BJ (cell line): ENCODE measurements at regions not wholly inside any gene's neighbourhood (a gene's known extent, or its start where the extent isn't known, plus 50 kb on each side); places are given as distances from the start of the nearest gene placed in this dataset.

Source experiments
- CTCF ChIA-PET: fragments of 350-600 bp; formaldehyde crosslinking; extraction: SDS; loops from one replicate; lab custom pipeline; 2021; ENCODE audit warnings: antibody characterized with exemption, inconsistent platforms; lab: Yijun Ruan, JAX
- POLR2A ChIA-PET: fragments of 300-600 bp; sonication (Branson Sonifier 250); formaldehyde crosslinking; extraction: SDS; loops from one replicate; lab custom pipeline; 2021; ENCODE audit warnings: antibody characterized with exemption; lab: Charles Lee
- DNase-seq: peaks from one replicate; pipeline ENCODE4 v3.0.0-alpha.2; 2011; ENCODE audit warnings: low read depth
- H3K27me3 ChIP-seq: 2 replicates; pipeline ENCODE4 v1.6.0; 2011; ENCODE audit warnings: low read length; ENCODE audit not compliant: control insufficient read depth, insufficient read depth
- H3K36me3 ChIP-seq: 2 replicates; pipeline ENCODE4 v1.5.1; 2011; ENCODE audit warnings: low read length; ENCODE audit not compliant: control insufficient read depth, insufficient read depth
- H3K4me3 ChIP-seq: 2 replicates; pipeline ENCODE4 v1.5.1; 2011; ENCODE audit warnings: low read depth, mild to moderate bottlenecking, control low read depth, low read length
- TF ChIP-seq, protein P1 (sequence below): IDR thresholded peaks from 2 replicates; pipeline ENCODE4 v1.5.1; 2011; ENCODE audit warnings: low read depth, mild to moderate bottlenecking, control low read depth, inconsistent platforms, low read length, moderate library complexity; ENCODE audit not compliant: insufficient read depth

GRCh38 chr1:228851193-228851592 lies 115.9 kb downstream of the RHOU start:
- no peak for DNase-seq
- CTCF ChIA-PET: no interaction called here
- POLR2A ChIA-PET: no interaction called here
- TF ChIP-seq, protein P1, sequence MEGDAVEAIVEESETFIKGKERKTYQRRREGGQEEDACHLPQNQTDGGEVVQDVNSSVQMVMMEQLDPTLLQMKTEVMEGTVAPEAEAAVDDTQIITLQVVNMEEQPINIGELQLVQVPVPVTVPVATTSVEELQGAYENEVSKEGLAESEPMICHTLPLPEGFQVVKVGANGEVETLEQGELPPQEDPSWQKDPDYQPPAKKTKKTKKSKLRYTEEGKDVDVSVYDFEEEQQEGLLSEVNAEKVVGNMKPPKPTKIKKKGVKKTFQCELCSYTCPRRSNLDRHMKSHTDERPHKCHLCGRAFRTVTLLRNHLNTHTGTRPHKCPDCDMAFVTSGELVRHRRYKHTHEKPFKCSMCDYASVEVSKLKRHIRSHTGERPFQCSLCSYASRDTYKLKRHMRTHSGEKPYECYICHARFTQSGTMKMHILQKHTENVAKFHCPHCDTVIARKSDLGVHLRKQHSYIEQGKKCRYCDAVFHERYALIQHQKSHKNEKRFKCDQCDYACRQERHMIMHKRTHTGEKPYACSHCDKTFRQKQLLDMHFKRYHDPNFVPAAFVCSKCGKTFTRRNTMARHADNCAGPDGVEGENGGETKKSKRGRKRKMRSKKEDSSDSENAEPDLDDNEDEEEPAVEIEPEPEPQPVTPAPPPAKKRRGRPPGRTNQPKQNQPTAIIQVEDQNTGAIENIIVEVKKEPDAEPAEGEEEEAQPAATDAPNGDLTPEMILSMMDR: no peak
- Histone ChIP-seq H3K36me3 (no peaks in the 10 kb centered on the region), H3K4me3 (no peak overlapping the region), H3K27me3 (no peaks in the 10 kb centered on the region)

GRCh38 chr1:228851618-228852017 lies 116.3 kb downstream of the RHOU start:
- H3K36me3 ChIP-seq: no peaks in the 10 kb centered on the region
- no peak for DNase-seq
- TF ChIP-seq, protein P1: no peak
- CTCF ChIA-PET: no interaction called here
- H3K27me3 ChIP-seq: no peaks in the 10 kb centered on the region
- POLR2A ChIA-PET: no interaction called here
- no peak overlapping the region for H3K4me3 ChIP-seq

- H3K27me3 ChIP-seq: no peaks in the 10 kb centered on the region
- ChIA-PET POLR2A (no interaction called here), CTCF (no interaction called here)
- TF ChIP-seq, protein P1: no peak
- no peak overlapping the region for H3K4me3 ChIP-seq
- no peak for DNase-seq
- no peaks in the 10 kb centered on the region for H3K36me3 ChIP-seq
Measured at GRCh38 chr1:228852024-228852423, 116.7 kb downstream of the RHOU start.

GRCh38 chr1:228852511-228853088 lies 117.3 kb downstream of the RHOU start:
- Histone ChIP-seq H3K36me3 (no peaks in the 10 kb centered on the region), H3K4me3 (no peak overlapping the region), H3K27me3 (no peaks in the 10 kb centered on the region)
- DNase-seq: no peak
- CTCF ChIA-PET: interaction anchor here (0.5 kb wide), 1 partner anchor 9 kb away, joined by 3 read pairs; no protein-coding TSS in a partner anchor
- TF ChIP-seq, protein P1: no peak
- POLR2A ChIA-PET: no interaction called here

GRCh38 chr1:228853191-228853590 lies 117.9 kb downstream of the RHOU start:
- Histone ChIP-seq H3K4me3 (no peak overlapping the region), H3K36me3 (no peaks in the 10 kb centered on the region), H3K27me3 (no peaks in the 10 kb centered on the region)
- CTCF ChIA-PET: interaction anchor here (0.5 kb wide), 1 partner anchor 8 kb away, joined by 3 read pairs; no protein-coding TSS in a partner anchor
- TF ChIP-seq, protein P1: no peak
- POLR2A ChIA-PET: no interaction called here
- DNase-seq: no peak
